PC-3 (cell line): ENCODE measurements at regions not wholly inside any gene's neighbourhood (a gene's known extent, or its start where the extent isn't known, plus 50 kb on each side); places are given as distances from the start of the nearest gene placed in this dataset.

Experiments
- ATAC-seq: fragments of 200-7000 bp; cut with Tn5 transposase; 2 replicates; pipeline ENCODE4 v1.9.1; 2020; ENCODE audit warnings: mild to moderate bottlenecking, moderate library complexity
- BruUV-seq: library from RNA; stranded (reverse); fragments of 400-500 nt; replicated peaks from 2 replicates; lab custom pipeline; 2021; lab: Mats Ljungman, UMichigan
- CTCF ChIA-PET: fragments of 300-600 bp; sonication (Branson Sonifier 250); formaldehyde crosslinking; loops from one replicate; lab custom pipeline; 2022; ENCODE audit warnings: antibody characterized with exemption; lab: Charles Lee
- POLR2A ChIA-PET: fragments of 300-600 bp; sonication (Branson Sonifier 250); formaldehyde crosslinking; loops from one replicate; lab custom pipeline; 2022; ENCODE audit warnings: antibody characterized with exemption; ENCODE audit not compliant: unreplicated experiment; lab: Charles Lee
- DNase-seq: peaks from one replicate; pipeline ENCODE4 v3.0.0-alpha.2; 2015
- H2AFZ ChIP-seq: fragments of 300-600 bp; sonication (generic); 2 replicates; pipeline ENCODE4 v1.6.0; 2016; ENCODE audit warnings: antibody characterized with exemption, low read length
- H3F3A ChIP-seq: fragments of 300-600 bp; sonication (generic); one replicate; pipeline ENCODE4 v1.6.0; 2017; ENCODE audit warnings: antibody characterized with exemption, low read length, control low read depth, mild to moderate bottlenecking; ENCODE audit not compliant: unreplicated experiment
- H3K27ac ChIP-seq: fragments of 300-600 bp; sonication (generic); 2 replicates; pipeline ENCODE4 v1.5.1; 2016; ENCODE audit warnings: mild to moderate bottlenecking, low read length
- H3K27me3 ChIP-seq: fragments of 300-600 bp; sonication (generic); 2 replicates; pipeline ENCODE4 v1.6.1; 2016; ENCODE audit warnings: low read length, mixed read lengths
- H3K36me3 ChIP-seq: fragments of 300-600 bp; sonication (generic); 2 replicates; pipeline ENCODE4 v1.6.1; 2016; ENCODE audit warnings: low read depth, mixed run types, low read length, mixed read lengths
- H3K4me1 ChIP-seq: fragments of 300-600 bp; sonication (generic); 2 replicates; pipeline ENCODE4 v1.5.1; 2016; ENCODE audit warnings: low read length; ENCODE audit not compliant: insufficient read depth
- H3K4me2 ChIP-seq: fragments of 300-600 bp; sonication (generic); 2 replicates; pipeline ENCODE4 v1.6.0; 2016; ENCODE audit warnings: low read length
- H3K4me3 ChIP-seq: fragments of 300-600 bp; sonication (generic); 2 replicates; pipeline ENCODE4 v1.5.1; 2016; ENCODE audit warnings: mild to moderate bottlenecking, low read length, mixed read lengths
- H3K79me2 ChIP-seq: fragments of 300-600 bp; sonication (generic); 2 replicates; pipeline ENCODE4 v1.6.1; 2017; ENCODE audit warnings: low read length, mixed read lengths
- H3K9ac ChIP-seq: fragments of 300-600 bp; sonication (generic); 2 replicates; pipeline ENCODE4 v1.6.0; 2016; ENCODE audit warnings: mild to moderate bottlenecking, low read length
- H3K9me2 ChIP-seq: fragments of 300-600 bp; sonication (generic); replicated peaks from 2 replicates; pipeline ENCODE4 v1.6.1; 2016; ENCODE audit warnings: mixed run types, low read length, mixed read lengths
- H3K9me3 ChIP-seq: fragments of 300-600 bp; sonication (generic); 2 replicates; pipeline ENCODE4 v1.6.1; 2016; ENCODE audit warnings: low read length, mixed read lengths
- H4K20me1 ChIP-seq: fragments of 300-600 bp; sonication (generic); 2 replicates; pipeline ENCODE4 v1.6.1; 2016; ENCODE audit warnings: low read length, mixed read lengths
- EZH2 ChIP-seq: fragments of 300-600 bp; sonication (generic); IDR thresholded peaks from one replicate; pipeline ENCODE4 v1.6.1; 2017; ENCODE audit warnings: antibody characterized with exemption, mild to moderate bottlenecking, low read length; ENCODE audit not compliant: unreplicated experiment
- EZH2phosphoT487 ChIP-seq: fragments of 300-600 bp; sonication (generic); IDR thresholded peaks from 2 replicates; pipeline ENCODE4 v1.6.1; 2018; ENCODE audit warnings: mild to moderate bottlenecking, antibody characterized with exemption, low read length, borderline replicate concordance
- intact Hi-C: fragments of 100-400 bp; cut with micrococcal nuclease; formaldehyde crosslinking; loops from 2 replicates; pipeline ENCODE4 v1.9.0; 2023
- TF ChIP-seq, protein P1 (sequence below): fragments of 300-600 bp; sonication (generic); conservative IDR thresholded peaks from 2 replicates; pipeline ENCODE4 v1.5.1; 2017; ENCODE audit warnings: antibody characterized with exemption, low read depth, mild to moderate bottlenecking, low read length

DNA sequence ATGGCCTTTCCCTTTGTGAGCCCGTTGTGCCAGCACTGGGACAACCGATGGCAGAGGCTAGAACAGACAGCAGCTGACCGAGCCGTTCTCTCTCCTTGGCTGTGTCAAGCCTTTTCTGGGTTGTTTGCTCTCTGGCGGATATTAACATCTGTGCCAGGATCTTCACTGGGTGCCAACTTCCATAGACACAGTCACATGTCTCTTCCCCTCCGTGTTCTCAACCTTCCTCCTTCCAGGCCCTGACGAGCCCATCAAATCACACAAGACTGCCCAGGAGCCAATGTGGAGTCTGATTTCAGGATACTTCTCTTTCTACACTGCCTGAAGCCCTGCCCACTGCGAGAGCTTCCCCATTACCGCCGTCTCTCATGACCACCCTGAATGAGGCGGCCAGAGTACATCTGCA lies 111.0 kb upstream of the RALGAPA2 start:
- Histone ChIP-seq H3K4me2 (no peak overlapping the region), H3K9me2 (no peaks in the 10 kb centered on the region), H3K27ac (no peak overlapping the region), H3K9ac (no peak overlapping the region), H3K4me1 (no peaks in the 10 kb centered on the region), H3K79me2 (no peaks in the 10 kb centered on the region), H3K9me3 (no peaks in the 10 kb centered on the region), H3K36me3 (no peaks in the 10 kb centered on the region), H2AFZ (no peak overlapping the region), H4K20me1 (no peaks in the 10 kb centered on the region), H3K27me3 (peaks cover 52% of the 10 kb centered on the region), H3F3A (no peaks in the 10 kb centered on the region), H3K4me3 (no peak overlapping the region)
- POLR2A ChIA-PET, result no interaction called here
- no peak for DNase-seq
- ATAC-seq, result no peak
- intact Hi-C loops, result no loop called here
- no TSS peak for BruUV-seq
- CTCF ChIA-PET, result interaction anchor here (0.6 kb wide), 1 partner anchor 728 kb away, joined by 3 read pairs; no protein-coding TSS in a partner anchor
- TF ChIP-seq, protein P1, sequence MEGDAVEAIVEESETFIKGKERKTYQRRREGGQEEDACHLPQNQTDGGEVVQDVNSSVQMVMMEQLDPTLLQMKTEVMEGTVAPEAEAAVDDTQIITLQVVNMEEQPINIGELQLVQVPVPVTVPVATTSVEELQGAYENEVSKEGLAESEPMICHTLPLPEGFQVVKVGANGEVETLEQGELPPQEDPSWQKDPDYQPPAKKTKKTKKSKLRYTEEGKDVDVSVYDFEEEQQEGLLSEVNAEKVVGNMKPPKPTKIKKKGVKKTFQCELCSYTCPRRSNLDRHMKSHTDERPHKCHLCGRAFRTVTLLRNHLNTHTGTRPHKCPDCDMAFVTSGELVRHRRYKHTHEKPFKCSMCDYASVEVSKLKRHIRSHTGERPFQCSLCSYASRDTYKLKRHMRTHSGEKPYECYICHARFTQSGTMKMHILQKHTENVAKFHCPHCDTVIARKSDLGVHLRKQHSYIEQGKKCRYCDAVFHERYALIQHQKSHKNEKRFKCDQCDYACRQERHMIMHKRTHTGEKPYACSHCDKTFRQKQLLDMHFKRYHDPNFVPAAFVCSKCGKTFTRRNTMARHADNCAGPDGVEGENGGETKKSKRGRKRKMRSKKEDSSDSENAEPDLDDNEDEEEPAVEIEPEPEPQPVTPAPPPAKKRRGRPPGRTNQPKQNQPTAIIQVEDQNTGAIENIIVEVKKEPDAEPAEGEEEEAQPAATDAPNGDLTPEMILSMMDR, result no peak
- TF ChIP-seq EZH2phosphoT487 (no peak), EZH2 (no peak)

GRCh38 chr20:20821484-20822260 lies 109.2 kb upstream of the RALGAPA2 start:
- no TSS peak for BruUV-seq
- Histone ChIP-seq H3K27ac (no peak overlapping the region), H3K9ac (no peak overlapping the region), H3K79me2 (no peaks in the 10 kb centered on the region), H2AFZ (no peak overlapping the region), H3K36me3 (no peaks in the 10 kb centered on the region), H3K9me2 (no peaks in the 10 kb centered on the region), H3F3A (no peaks in the 10 kb centered on the region), H3K4me1 (no peaks in the 10 kb centered on the region), H4K20me1 (no peaks in the 10 kb centered on the region), H3K27me3 (peaks cover 59% of the 10 kb centered on the region), H3K4me3 (no peak overlapping the region), H3K4me2 (no peak overlapping the region), H3K9me3 (no peaks in the 10 kb centered on the region)
- intact Hi-C loops, result no loop called here
- ChIA-PET POLR2A (no interaction called here), CTCF (no interaction called here)
- TF ChIP-seq EZH2, result no peak
- TF ChIP-seq, protein P1, result no peak
- no peak for TF ChIP-seq EZH2phosphoT487
- no peak for DNase-seq
- no peak for ATAC-seq

DNA sequence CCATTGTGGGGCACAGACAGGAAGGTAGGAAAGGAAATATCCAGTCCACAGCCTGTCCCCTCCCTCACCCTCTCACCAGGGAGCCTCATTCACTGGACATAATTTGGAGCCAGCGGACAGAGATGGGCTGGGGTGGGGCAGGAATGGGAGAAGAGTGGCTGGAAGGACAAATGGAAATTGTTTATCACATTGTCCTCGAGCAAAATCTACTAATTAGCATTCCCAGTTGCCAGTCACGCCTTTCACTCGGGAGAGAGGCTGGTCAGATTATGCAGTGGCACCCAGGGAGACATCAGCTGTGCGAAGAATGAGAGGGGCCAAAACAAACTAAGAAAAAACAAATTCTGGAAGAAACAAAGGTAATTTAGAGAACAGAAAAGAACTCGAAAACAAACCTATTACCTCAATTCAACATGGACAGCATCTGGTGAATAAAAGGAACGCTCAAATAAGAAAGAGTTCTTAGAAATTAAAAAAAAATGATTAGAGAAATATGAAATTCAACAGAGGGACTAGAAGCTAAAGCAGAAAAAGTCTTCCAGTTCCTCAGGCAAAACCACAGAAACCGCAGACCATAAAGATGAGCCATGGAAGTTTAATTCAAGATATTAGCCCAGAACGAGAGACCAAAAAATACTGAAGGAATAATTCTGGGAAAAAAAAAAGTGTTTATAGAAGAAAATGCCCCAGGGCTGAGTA lies 108.5 kb upstream of the RALGAPA2 start:
- BruUV-seq, result no TSS peak
- Histone ChIP-seq H3K9ac (no peak overlapping the region), H4K20me1 (no peaks in the 10 kb centered on the region), H3K9me2 (no peaks in the 10 kb centered on the region), H3K79me2 (no peaks in the 10 kb centered on the region), H3K4me3 (no peak overlapping the region), H3K36me3 (no peaks in the 10 kb centered on the region), H2AFZ (no peak overlapping the region), H3K9me3 (no peaks in the 10 kb centered on the region), H3K27ac (no peak overlapping the region), H3K4me2 (no peak overlapping the region), H3K4me1 (no peaks in the 10 kb centered on the region), H3F3A (no peaks in the 10 kb centered on the region), H3K27me3 (peaks cover 59% of the 10 kb centered on the region)
- DNase-seq, result no peak
- TF ChIP-seq EZH2phosphoT487, result no peak
- TF ChIP-seq EZH2, result no peak
- TF ChIP-seq, protein P1, result no peak
- CTCF ChIA-PET, result no interaction called here
- no peak for ATAC-seq
- intact Hi-C loops, result no loop called here
- POLR2A ChIA-PET, result no interaction called here
